Keratinocyte (primary cell): ENCODE measurements at regions not wholly inside any gene's neighbourhood (a gene's known extent, or its start where the extent isn't known, plus 50 kb on each side); places are given as distances from the start of the nearest gene placed in this dataset.

Experiments
- CTCF ChIP-seq, 3 experiments: IDR thresholded peaks in 1 of 3; conservative IDR thresholded peaks in 1 of 3; optimal IDR thresholded peaks in 1 of 3; 2 replicates in 2 of 3; 3 replicates in 1 of 3; pipeline versions ENCODE3 to v1.5.1; 2011; ENCODE audit warnings: low read length in 3 of 3, mild to moderate bottlenecking in 3 of 3, moderate library complexity in 2 of 3, control low read depth in 1 of 3, inconsistent platforms in 1 of 3; ENCODE audit not compliant: insufficient read depth in 2 of 3; ENCODE audit errors: extremely low read depth in 1 of 3
- EZH2 ChIP-seq: IDR thresholded peaks from one replicate; pipeline ENCODE4 v1.6.1; 2012; ENCODE audit warnings: inconsistent platforms, mild to moderate bottlenecking, low read length, moderate library complexity

- TF ChIP-seq CTCF (optimal IDR thresholded peaks at IDR 0.05 in 1 of 3, IDR thresholded peaks at IDR 0.05 in 1 of 3, conservative IDR thresholded peaks at IDR 0.05 in 1 of 3; ENCODE audit: extremely low read depth in 1 of 3, insufficient read depth in 2 of 3, low read length in 3 of 3), result no peak
- TF ChIP-seq EZH2, result no peak
These were observed 418.1 kb downstream of the ZNF716 start for GRCh38 chr7:57867884-57868701.
